A673 (cell line): ENCODE measurements at regions not wholly inside any gene's neighbourhood (a gene's known extent, or its start where the extent isn't known, plus 50 kb on each side); places are given as distances from the start of the nearest gene placed in this dataset.

Experiments
- BruUV-seq: library from RNA; stranded (reverse); fragments of 400-500 nt; replicated peaks from 2 replicates; lab custom pipeline; 2021; lab: Mats Ljungman, UMichigan
- CTCF ChIA-PET: fragments of 300-600 bp; sonication (Branson Sonifier 250); formaldehyde crosslinking; loops from one replicate; lab custom pipeline; 2022; ENCODE audit warnings: antibody characterized with exemption; lab: Charles Lee
- POLR2A ChIA-PET: fragments of 300-600 bp; sonication (Branson Sonifier 250); formaldehyde crosslinking; loops from one replicate; lab custom pipeline; 2022; ENCODE audit warnings: antibody characterized with exemption; ENCODE audit not compliant: low non-redundant PET; lab: Charles Lee
- DNase-seq: peaks from one replicate; pipeline ENCODE4 v3.0.0-alpha.2; 2015; ENCODE audit warnings: low spot score
- H3K27ac ChIP-seq: fragments of 200-600 bp; sonication (generic); 2 replicates; pipeline ENCODE4 v1.5.1; 2016; ENCODE audit warnings: mixed run types, low read depth, mild to moderate bottlenecking, mixed read lengths, antibody characterized with exemption, low read length; ENCODE audit not compliant: poor library complexity, severe bottlenecking
- H3K27me3 ChIP-seq: fragments of 200-600 bp; sonication (generic); replicated peaks from 2 replicates; pipeline ENCODE4 v1.6.1; 2017; ENCODE audit warnings: mixed run types, low read depth, mild to moderate bottlenecking, mixed read lengths, antibody characterized with exemption, low read length; ENCODE audit not compliant: insufficient read depth, poor library complexity
- H3K36me3 ChIP-seq: fragments of 200-600 bp; sonication (generic); 2 replicates; pipeline ENCODE4 v1.6.1; 2016; ENCODE audit warnings: mixed run types, mild to moderate bottlenecking, mixed read lengths, antibody characterized with exemption, low read length; ENCODE audit not compliant: insufficient read depth, poor library complexity, severe bottlenecking
- H3K4me1 ChIP-seq: fragments of 200-600 bp; sonication (generic); 2 replicates; pipeline ENCODE4 v1.6.1; 2017; ENCODE audit warnings: mixed run types, mild to moderate bottlenecking, mixed read lengths, antibody characterized with exemption, low read length; ENCODE audit not compliant: insufficient read depth, poor library complexity, severe bottlenecking
- H3K4me3 ChIP-seq: fragments of 200-600 bp; sonication (generic); 2 replicates; pipeline ENCODE4 v1.5.1; 2016; ENCODE audit warnings: low read depth, mixed run types, mild to moderate bottlenecking, mixed read lengths, low read length; ENCODE audit not compliant: poor library complexity, severe bottlenecking
- H3K9me3 ChIP-seq: fragments of 200-600 bp; sonication (generic); 2 replicates; pipeline ENCODE4 v1.6.1; 2016; ENCODE audit warnings: mixed run types, low read depth, mild to moderate bottlenecking, mixed read lengths, antibody characterized with exemption, low read length; ENCODE audit not compliant: poor library complexity, severe bottlenecking
- CTCF ChIP-seq: fragments of 300-800, 200-600 bp; sonication (generic); conservative IDR thresholded peaks from 2 replicates; pipeline ENCODE4 v1.5.1; 2017; ENCODE audit warnings: low read depth, mild to moderate bottlenecking, antibody characterized with exemption, low read length, moderate library complexity, mixed read lengths
- EZH2 ChIP-seq: fragments of 200-600 bp; sonication (generic); IDR thresholded peaks from 2 replicates; pipeline ENCODE4 v1.6.1; 2017; ENCODE audit warnings: borderline replicate concordance, low read depth, mild to moderate bottlenecking, mixed read lengths, antibody characterized with exemption, low read length; ENCODE audit not compliant: poor library complexity, severe bottlenecking
- intact Hi-C: fragments of 100-400 bp; cut with micrococcal nuclease; formaldehyde crosslinking; loops from one replicate; pipeline ENCODE4 v1.10.0; 2022; ENCODE audit not compliant: unreplicated experiment

- Histone ChIP-seq H3K27me3 (no peaks in the 10 kb centered on the region), H3K9me3 (no peaks in the 10 kb centered on the region), H3K36me3 (no peaks in the 10 kb centered on the region), H3K4me3 (no peak overlapping the region), H3K4me1 (no peaks in the 10 kb centered on the region), H3K27ac (no peak overlapping the region)
- CTCF ChIA-PET, result no interaction called here
- no peak for DNase-seq
- POLR2A ChIA-PET, result no interaction called here
- BruUV-seq, result no TSS peak
- TF ChIP-seq EZH2, result no peak
- no peak for TF ChIP-seq CTCF
- intact Hi-C loops, result no loop called here
Measured at GRCh38 chr18:39072970-39073369, 1507.4 kb upstream of the CELF4 start.

GRCh38 chr18:39062426-39062825 lies 1496.8 kb upstream of the CELF4 start:
- BruUV-seq, result no TSS peak
- no peaks in the 10 kb centered on the region for H3K9me3 ChIP-seq
- intact Hi-C loops, result no loop called here
- CTCF ChIA-PET, result no interaction called here
- no peak overlapping the region for H3K4me3 ChIP-seq
- no peak for DNase-seq
- H3K4me1 ChIP-seq, result no peaks in the 10 kb centered on the region
- H3K27ac ChIP-seq, result no peak overlapping the region
- POLR2A ChIA-PET, result no interaction called here
- no peaks in the 10 kb centered on the region for H3K36me3 ChIP-seq
- H3K27me3 ChIP-seq, result no peaks in the 10 kb centered on the region
- TF ChIP-seq EZH2 (no peak), CTCF (no peak)

GRCh38 chr18:39058386-39059000 lies 1492.9 kb upstream of the CELF4 start:
- ChIA-PET CTCF (no interaction called here), POLR2A (no interaction called here)
- BruUV-seq, result no TSS peak
- Histone ChIP-seq H3K27ac (no peak overlapping the region), H3K4me1 (no peaks in the 10 kb centered on the region), H3K9me3 (no peaks in the 10 kb centered on the region), H3K4me3 (no peak overlapping the region), H3K27me3 (no peaks in the 10 kb centered on the region), H3K36me3 (no peaks in the 10 kb centered on the region)
- no peak for DNase-seq
- TF ChIP-seq EZH2 (no peak), CTCF (no peak)
- intact Hi-C loops, result no loop called here
